ENCODE measurements at regions not wholly inside any gene's neighbourhood (a gene's known extent, or its start where the extent isn't known, plus 50 kb on each side); places are given as distances from the start of the nearest gene placed in this dataset.
A peak's percentile ranks its signal among the peaks of the same experiment; 100 is the strongest.

DNA sequence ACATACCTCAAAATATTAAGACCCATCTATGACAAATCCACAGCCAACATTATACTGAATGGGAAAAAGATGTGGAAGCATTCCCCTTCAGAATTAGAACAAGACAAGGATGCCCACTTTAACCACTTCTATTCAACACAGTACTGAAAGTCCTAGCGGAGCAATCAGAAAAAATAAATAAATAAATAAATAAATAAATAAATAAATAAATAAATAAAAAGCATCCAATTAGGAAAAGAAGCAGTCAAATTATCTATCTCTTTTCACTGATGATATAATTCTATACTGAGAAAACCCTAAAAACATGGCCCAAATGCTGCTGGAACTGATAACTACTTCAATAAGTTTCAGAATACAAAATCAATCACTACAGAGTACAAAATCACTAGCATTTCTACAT, 67.5 kb downstream of the PRR32 start:
- H3K9me3 ChIP-seq (ENCODE audit: control insufficient read depth, insufficient read depth, low read depth, low read length), result no peaks in the 10 kb centered on the region
- ChIA-PET CTCF (interaction anchor here (0.7 kb wide), 1 partner anchor 116 kb away, joined by 3 read pairs; no protein-coding TSS in a partner anchor), POLR2A (no interaction called here)
- no peak overlapping the region for H3K4me3 ChIP-seq (ENCODE audit: low read depth, low read length)
- no peaks in the 10 kb centered on the region for H3K36me3 ChIP-seq (ENCODE audit: control insufficient read depth in 2 of 2, insufficient read depth in 1 of 2, low read length in 2 of 2)
- no peak overlapping the region for H3K27ac ChIP-seq (ENCODE audit: extremely low read depth, low read depth, low read length)
- no peaks in the 10 kb centered on the region for H3K4me1 ChIP-seq (ENCODE audit: control insufficient read depth, insufficient read depth, low read length)
- TF ChIP-seq, protein P1, sequence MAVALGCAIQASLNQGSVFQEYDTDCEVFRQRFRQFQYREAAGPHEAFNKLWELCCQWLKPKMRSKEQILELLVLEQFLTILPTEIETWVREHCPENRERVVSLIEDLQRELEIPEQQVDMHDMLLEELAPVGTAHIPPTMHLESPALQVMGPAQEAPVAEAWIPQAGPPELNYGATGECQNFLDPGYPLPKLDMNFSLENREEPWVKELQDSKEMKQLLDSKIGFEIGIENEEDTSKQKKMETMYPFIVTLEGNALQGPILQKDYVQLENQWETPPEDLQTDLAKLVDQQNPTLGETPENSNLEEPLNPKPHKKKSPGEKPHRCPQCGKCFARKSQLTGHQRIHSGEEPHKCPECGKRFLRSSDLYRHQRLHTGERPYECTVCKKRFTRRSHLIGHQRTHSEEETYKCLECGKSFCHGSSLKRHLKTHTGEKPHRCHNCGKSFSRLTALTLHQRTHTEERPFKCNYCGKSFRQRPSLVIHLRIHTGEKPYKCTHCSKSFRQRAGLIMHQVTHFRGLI (tag by site-specific recombination; IDR thresholded peaks at IDR 0.05), result no peak
- TF ChIP-seq ZNF600 (tag by site-specific recombination; IDR thresholded peaks at IDR 0.05) (no peak), ZNF785 (tag by site-specific recombination; IDR thresholded peaks at IDR 0.05) (no peak), GFI1B (tag by site-specific recombination; IDR thresholded peaks at IDR 0.05) (no peak), KLF8 (tag by site-specific recombination; IDR thresholded peaks at IDR 0.05) (no peak), ZNF140 (tag by site-specific recombination; IDR thresholded peaks at IDR 0.05) (peak; percentile 72; the same call in 1 of the 2 replicates), TCF7L2 (IDR thresholded peaks at IDR 0.05; ENCODE audit: borderline replicate concordance, low read depth, low read length) (no peak), WT1 (tag by site-specific recombination; IDR thresholded peaks at IDR 0.05) (no peak), ZNF664 (tag by site-specific recombination; IDR thresholded peaks at IDR 0.05) (peak; percentile 52), ZNF510 (tag by site-specific recombination; IDR thresholded peaks at IDR 0.05; ENCODE audit: insufficient replicate concordance) (peak; percentile 82), ZNF585B (tag by site-specific recombination; IDR thresholded peaks at IDR 0.05) (no peak), SETDB1 (IDR thresholded peaks at IDR 0.05; ENCODE audit: insufficient read length, low read length) (no peak), ZNF791 (tag by site-specific recombination; IDR thresholded peaks at IDR 0.05) (no peak), PRDM1 (tag by site-specific recombination; IDR thresholded peaks at IDR 0.05) (no peak), YY1 (tag by site-specific recombination; IDR thresholded peaks at IDR 0.05) (no peak), ZNF169 (tag by site-specific recombination; IDR thresholded peaks at IDR 0.05) (no peak), ZNF121 (tag by site-specific recombination; IDR thresholded peaks at IDR 0.05) (no peak), ZSCAN16 (tag by site-specific recombination; IDR thresholded peaks at IDR 0.05) (no peak), ZNF610 (tag by site-specific recombination; IDR thresholded peaks at IDR 0.05; ENCODE audit: borderline replicate concordance) (no peak), ZNF23 (tag by site-specific recombination; IDR thresholded peaks at IDR 0.05; ENCODE audit: borderline replicate concordance) (no peak), ZNF830 (tag by site-specific recombination; IDR thresholded peaks at IDR 0.05; ENCODE audit: low read depth) (no peak), ZNF76 (tag by site-specific recombination; IDR thresholded peaks at IDR 0.05; ENCODE audit: borderline replicate concordance, low read depth) (no peak), ZNF596 (tag by site-specific recombination; IDR thresholded peaks at IDR 0.05) (no peak), ZNF311 (tag by site-specific recombination; IDR thresholded peaks at IDR 0.05; ENCODE audit: borderline replicate concordance) (no peak)
- TF ChIP-seq, protein P2, sequence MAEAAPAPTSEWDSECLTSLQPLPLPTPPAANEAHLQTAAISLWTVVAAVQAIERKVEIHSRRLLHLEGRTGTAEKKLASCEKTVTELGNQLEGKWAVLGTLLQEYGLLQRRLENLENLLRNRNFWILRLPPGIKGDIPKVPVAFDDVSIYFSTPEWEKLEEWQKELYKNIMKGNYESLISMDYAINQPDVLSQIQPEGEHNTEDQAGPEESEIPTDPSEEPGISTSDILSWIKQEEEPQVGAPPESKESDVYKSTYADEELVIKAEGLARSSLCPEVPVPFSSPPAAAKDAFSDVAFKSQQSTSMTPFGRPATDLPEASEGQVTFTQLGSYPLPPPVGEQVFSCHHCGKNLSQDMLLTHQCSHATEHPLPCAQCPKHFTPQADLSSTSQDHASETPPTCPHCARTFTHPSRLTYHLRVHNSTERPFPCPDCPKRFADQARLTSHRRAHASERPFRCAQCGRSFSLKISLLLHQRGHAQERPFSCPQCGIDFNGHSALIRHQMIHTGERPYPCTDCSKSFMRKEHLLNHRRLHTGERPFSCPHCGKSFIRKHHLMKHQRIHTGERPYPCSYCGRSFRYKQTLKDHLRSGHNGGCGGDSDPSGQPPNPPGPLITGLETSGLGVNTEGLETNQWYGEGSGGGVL (tag by site-specific recombination; IDR thresholded peaks at IDR 0.05), result no peak
- TF ChIP-seq, protein P3, sequence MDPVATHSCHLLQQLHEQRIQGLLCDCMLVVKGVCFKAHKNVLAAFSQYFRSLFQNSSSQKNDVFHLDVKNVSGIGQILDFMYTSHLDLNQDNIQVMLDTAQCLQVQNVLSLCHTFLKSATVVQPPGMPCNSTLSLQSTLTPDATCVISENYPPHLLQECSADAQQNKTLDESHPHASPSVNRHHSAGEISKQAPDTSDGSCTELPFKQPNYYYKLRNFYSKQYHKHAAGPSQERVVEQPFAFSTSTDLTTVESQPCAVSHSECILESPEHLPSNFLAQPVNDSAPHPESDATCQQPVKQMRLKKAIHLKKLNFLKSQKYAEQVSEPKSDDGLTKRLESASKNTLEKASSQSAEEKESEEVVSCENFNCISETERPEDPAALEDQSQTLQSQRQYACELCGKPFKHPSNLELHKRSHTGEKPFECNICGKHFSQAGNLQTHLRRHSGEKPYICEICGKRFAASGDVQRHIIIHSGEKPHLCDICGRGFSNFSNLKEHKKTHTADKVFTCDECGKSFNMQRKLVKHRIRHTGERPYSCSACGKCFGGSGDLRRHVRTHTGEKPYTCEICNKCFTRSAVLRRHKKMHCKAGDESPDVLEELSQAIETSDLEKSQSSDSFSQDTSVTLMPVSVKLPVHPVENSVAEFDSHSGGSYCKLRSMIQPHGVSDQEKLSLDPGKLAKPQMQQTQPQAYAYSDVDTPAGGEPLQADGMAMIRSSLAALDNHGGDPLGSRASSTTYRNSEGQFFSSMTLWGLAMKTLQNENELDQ (tag by site-specific recombination; IDR thresholded peaks at IDR 0.05; ENCODE audit: low read depth), result no peak
- TF ChIP-seq, protein P4, sequence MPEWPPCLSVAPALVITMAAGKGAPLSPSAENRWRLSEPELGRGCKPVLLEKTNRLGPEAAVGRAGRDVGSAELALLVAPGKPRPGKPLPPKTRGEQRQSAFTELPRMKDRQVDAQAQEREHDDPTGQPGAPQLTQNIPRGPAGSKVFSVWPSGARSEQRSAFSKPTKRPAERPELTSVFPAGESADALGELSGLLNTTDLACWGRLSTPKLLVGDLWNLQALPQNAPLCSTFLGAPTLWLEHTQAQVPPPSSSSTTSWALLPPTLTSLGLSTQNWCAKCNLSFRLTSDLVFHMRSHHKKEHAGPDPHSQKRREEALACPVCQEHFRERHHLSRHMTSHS (tag by site-specific recombination; IDR thresholded peaks at IDR 0.05), result no peak
- TF ChIP-seq, protein P5, sequence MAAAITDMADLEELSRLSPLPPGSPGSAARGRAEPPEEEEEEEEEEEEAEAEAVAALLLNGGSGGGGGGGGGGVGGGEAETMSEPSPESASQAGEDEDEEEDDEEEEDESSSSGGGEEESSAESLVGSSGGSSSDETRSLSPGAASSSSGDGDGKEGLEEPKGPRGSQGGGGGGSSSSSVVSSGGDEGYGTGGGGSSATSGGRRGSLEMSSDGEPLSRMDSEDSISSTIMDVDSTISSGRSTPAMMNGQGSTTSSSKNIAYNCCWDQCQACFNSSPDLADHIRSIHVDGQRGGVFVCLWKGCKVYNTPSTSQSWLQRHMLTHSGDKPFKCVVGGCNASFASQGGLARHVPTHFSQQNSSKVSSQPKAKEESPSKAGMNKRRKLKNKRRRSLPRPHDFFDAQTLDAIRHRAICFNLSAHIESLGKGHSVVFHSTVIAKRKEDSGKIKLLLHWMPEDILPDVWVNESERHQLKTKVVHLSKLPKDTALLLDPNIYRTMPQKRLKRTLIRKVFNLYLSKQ (tag by site-specific recombination; IDR thresholded peaks at IDR 0.05; ENCODE audit: borderline replicate concordance), result peak; percentile 72; the same call in 1 of the 2 replicates
- TF ChIP-seq, protein P6, sequence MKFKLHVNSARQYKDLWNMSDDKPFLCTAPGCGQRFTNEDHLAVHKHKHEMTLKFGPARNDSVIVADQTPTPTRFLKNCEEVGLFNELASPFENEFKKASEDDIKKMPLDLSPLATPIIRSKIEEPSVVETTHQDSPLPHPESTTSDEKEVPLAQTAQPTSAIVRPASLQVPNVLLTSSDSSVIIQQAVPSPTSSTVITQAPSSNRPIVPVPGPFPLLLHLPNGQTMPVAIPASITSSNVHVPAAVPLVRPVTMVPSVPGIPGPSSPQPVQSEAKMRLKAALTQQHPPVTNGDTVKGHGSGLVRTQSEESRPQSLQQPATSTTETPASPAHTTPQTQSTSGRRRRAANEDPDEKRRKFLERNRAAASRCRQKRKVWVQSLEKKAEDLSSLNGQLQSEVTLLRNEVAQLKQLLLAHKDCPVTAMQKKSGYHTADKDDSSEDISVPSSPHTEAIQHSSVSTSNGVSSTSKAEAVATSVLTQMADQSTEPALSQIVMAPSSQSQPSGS (tag by site-specific recombination; IDR thresholded peaks at IDR 0.05; ENCODE audit: low read depth), result no peak

Data from HEK293 (cell line).